ENCODE measurements at regions not wholly inside any gene's neighbourhood (a gene's known extent, or its start where the extent isn't known, plus 50 kb on each side); places are given as distances from the start of the nearest gene placed in this dataset.
"Not testable (repeated sequence)": the region's sequence is repeated elsewhere in the genome, so short reads cannot be mapped to it uniquely, and the experiment has no call there.

DNA sequence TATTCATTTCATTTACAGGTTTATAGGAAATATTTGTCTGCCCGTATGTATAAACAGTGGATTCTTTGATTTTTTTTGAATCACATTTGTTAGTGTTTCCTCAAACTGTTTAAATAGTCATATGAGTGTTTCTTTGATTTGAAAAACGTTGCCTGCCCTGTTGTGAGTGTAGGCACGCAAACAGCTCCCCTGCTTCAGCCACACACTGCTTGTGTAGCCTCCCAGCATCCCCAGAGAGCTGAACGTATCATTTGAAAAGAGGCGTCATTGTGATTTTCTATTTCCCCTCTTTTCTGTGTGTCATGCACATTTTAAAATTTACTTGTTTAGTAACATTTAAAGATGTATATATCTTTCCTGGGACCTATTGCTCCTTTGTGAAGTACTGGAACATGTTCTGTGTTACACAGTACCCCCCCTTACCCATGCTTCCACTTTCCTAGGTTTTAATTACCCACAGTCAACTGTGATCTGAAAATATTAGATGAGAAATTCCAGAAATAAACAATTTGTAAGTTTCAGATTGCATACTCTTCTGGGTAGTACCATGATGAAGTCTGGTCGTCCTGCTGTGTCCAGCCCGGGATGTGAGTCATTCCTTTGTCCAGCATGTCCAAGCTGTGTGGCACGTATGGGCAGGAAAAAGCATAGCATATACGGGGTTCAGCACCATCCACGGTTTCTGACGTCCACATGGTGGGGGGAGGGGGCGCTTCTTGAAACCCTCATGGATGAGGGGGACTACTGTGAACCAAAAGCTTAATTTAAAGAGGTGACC is 78.7 kb downstream of the NPIPB11 start:
- CTCF ChIA-PET; H3K9me3 ChIP-seq (ENCODE audit: control extremely low read depth in 1 of 5, control insufficient read depth in 4 of 5, insufficient read depth in 2 of 5, low read depth in 1 of 5, low read length in 4 of 5); DNase-seq; H3K27me3 ChIP-seq (replicated peaks in 2 of 5; ENCODE audit: control insufficient read depth in 4 of 5, insufficient read depth in 5 of 5, low read length in 4 of 5); H3K4me3 ChIP-seq (ENCODE audit: control insufficient read depth in 1 of 7, extremely low read depth in 1 of 7, insufficient read depth in 4 of 7, low read depth in 2 of 7, low read length in 6 of 7); H3K4me1 ChIP-seq (ENCODE audit: control extremely low read depth in 1 of 4, control insufficient read depth in 4 of 4, insufficient read depth in 4 of 4, low read length in 3 of 4); H3K36me3 ChIP-seq (ENCODE audit: control insufficient read depth in 4 of 4, insufficient read depth in 4 of 4, low read length in 3 of 4); H3K27ac ChIP-seq (ENCODE audit: insufficient read depth in 1 of 2, low read depth in 1 of 2, low read length in 2 of 2, poor library complexity in 1 of 2, severe bottlenecking in 2 of 2); POLR2A ChIA-PET: not testable (repeated sequence)
- 100% methylated on average over 3 of the region's 12 CpGs for WGBS (ENCODE audit: insufficient coverage)

DNA sequence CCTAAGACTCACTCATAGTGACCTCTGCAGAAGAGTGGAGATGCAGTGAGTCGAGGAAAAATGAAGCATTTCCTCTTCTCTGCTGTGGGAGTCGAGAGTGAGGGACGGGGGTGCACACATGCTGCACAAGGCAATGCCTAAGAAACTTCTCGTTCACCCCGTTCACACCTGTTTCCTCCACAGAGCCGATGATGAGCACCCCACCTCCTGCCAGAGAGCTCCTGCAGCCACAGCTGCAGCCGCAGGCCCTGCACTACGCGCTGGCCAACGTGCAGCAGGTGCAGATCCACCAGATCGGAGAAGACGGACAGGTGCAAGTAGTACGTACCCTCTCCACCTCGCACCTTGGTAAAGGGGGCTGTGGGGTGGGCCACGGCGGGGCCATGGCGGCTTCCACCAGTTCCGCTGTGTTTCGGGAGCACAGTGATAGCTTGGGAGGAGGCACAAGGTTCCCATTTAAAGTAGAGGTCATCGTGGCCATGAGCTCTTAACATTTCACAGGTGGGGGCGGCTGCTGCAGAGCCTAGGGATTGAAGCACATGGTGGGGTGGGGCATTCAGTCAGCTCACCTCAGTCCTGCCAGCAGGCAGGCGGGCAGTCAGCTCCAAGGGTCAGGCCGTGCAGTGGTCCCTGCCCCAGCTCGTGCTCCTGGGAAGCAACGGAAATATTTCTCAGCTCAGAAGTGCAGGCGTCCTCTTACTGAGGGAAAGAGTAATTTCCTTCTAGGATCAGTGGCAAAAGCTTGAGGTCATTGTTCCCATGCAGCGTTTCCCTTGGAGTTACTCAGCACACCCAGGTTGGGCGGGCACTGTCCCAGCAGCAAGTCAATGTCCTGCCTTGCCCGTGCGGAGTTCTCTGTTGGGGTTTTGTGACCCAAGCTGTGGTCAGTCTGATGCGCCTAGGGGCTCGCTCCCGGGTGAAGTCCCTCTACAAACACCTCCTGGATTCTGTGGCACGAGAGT is 80.1 kb downstream of the NPIPB11 start:
- DNase-seq; H3K4me3 ChIP-seq (ENCODE audit: control insufficient read depth in 1 of 7, extremely low read depth in 1 of 7, insufficient read depth in 4 of 7, low read depth in 2 of 7, low read length in 6 of 7); POLR2A ChIA-PET; H3K27me3 ChIP-seq (replicated peaks in 2 of 5; ENCODE audit: control insufficient read depth in 4 of 5, insufficient read depth in 5 of 5, low read length in 4 of 5); H3K9me3 ChIP-seq (ENCODE audit: control extremely low read depth in 1 of 5, control insufficient read depth in 4 of 5, insufficient read depth in 2 of 5, low read depth in 1 of 5, low read length in 4 of 5); CTCF ChIA-PET; H3K27ac ChIP-seq (ENCODE audit: insufficient read depth in 1 of 2, low read depth in 1 of 2, low read length in 2 of 2, poor library complexity in 1 of 2, severe bottlenecking in 2 of 2); H3K4me1 ChIP-seq (ENCODE audit: control extremely low read depth in 1 of 4, control insufficient read depth in 4 of 4, insufficient read depth in 4 of 4, low read length in 3 of 4); H3K36me3 ChIP-seq (ENCODE audit: control insufficient read depth in 4 of 4, insufficient read depth in 4 of 4, low read length in 3 of 4): not testable (repeated sequence)
- 95% methylated on average over 6 of the region's 34 CpGs for WGBS (ENCODE audit: insufficient coverage)

DNA sequence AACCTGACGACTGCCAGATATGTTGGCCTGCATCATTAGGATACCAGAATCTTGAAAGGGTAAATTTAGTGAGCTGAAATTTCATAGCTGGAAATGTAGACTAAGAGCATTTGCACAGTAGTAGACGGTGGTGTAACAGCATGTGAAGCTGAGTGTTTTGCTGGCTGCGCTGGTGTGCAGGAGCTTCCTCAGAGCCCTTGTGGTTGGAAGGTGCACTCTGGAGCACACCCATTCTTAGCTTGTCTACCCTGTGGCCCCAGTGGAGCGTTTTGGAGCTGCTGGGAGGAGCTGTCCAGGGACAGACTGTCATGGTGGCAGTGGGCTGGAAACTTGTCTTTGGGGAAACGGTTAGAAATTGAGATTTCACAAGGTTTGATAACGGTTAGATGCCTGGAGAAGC is 82.8 kb downstream of the NPIPB11 start:
- 92% methylated on average over 5 of the region's 6 CpGs for WGBS (ENCODE audit: insufficient coverage)
- CTCF ChIA-PET; H3K36me3 ChIP-seq (ENCODE audit: control insufficient read depth in 4 of 4, insufficient read depth in 4 of 4, low read length in 3 of 4); H3K4me1 ChIP-seq (ENCODE audit: control extremely low read depth in 1 of 4, control insufficient read depth in 4 of 4, insufficient read depth in 4 of 4, low read length in 3 of 4); H3K4me3 ChIP-seq (ENCODE audit: control insufficient read depth in 1 of 7, extremely low read depth in 1 of 7, insufficient read depth in 4 of 7, low read depth in 2 of 7, low read length in 6 of 7); H3K27ac ChIP-seq (ENCODE audit: insufficient read depth in 1 of 2, low read depth in 1 of 2, low read length in 2 of 2, poor library complexity in 1 of 2, severe bottlenecking in 2 of 2); POLR2A ChIA-PET; H3K9me3 ChIP-seq (ENCODE audit: control extremely low read depth in 1 of 5, control insufficient read depth in 4 of 5, insufficient read depth in 2 of 5, low read depth in 1 of 5, low read length in 4 of 5); H3K27me3 ChIP-seq (replicated peaks in 2 of 5; ENCODE audit: control insufficient read depth in 4 of 5, insufficient read depth in 5 of 5, low read length in 4 of 5); DNase-seq: not testable (repeated sequence)

DNA sequence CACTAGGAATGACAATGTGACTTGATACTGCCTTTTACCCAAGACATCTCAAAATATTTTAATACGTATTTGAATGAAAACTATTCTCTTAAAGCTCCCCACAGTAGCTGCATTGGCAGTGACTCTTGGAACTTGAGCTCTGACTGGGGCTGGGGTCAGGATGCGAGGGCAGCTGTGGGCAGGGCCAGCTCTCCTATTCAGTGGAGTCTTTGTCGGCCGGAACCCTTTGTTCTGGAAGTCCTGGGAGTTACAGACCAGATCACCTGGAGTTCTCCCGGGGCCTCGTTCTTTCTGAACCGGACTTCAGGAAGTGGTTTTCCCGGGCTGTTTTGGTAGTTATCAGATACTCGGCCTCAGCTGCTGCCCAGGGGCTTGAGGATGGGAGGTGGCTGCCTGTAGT is 84.9 kb downstream of the NPIPB11 start:
- no peak for DNase-seq
- Histone ChIP-seq H3K9me3 (ENCODE audit: control extremely low read depth in 1 of 5, control insufficient read depth in 4 of 5, insufficient read depth in 2 of 5, low read depth in 1 of 5, low read length in 4 of 5) (no peaks in the 10 kb centered on the region), H3K4me3 (ENCODE audit: control insufficient read depth in 1 of 7, extremely low read depth in 1 of 7, insufficient read depth in 4 of 7, low read depth in 2 of 7, low read length in 6 of 7) (no peak overlapping the region), H3K27ac (ENCODE audit: insufficient read depth in 1 of 2, low read depth in 1 of 2, low read length in 2 of 2, poor library complexity in 1 of 2, severe bottlenecking in 2 of 2) (no peak overlapping the region), H3K36me3 (ENCODE audit: control insufficient read depth in 4 of 4, insufficient read depth in 4 of 4, low read length in 3 of 4) (no peaks in the 10 kb centered on the region), H3K4me1 (ENCODE audit: control extremely low read depth in 1 of 4, control insufficient read depth in 4 of 4, insufficient read depth in 4 of 4, low read length in 3 of 4) (peaks cover 0 to 17% (median 10%) of the 10 kb centered on the region in 4 experiments), H3K27me3 (replicated peaks in 2 of 5; ENCODE audit: control insufficient read depth in 4 of 5, insufficient read depth in 5 of 5, low read length in 4 of 5) (no peaks in the 10 kb centered on the region)
- WGBS (ENCODE audit: insufficient coverage): 93% methylated on average over 6 of the region's 9 CpGs
- CTCF ChIA-PET: no interaction called here
- POLR2A ChIA-PET: no interaction called here

DNA sequence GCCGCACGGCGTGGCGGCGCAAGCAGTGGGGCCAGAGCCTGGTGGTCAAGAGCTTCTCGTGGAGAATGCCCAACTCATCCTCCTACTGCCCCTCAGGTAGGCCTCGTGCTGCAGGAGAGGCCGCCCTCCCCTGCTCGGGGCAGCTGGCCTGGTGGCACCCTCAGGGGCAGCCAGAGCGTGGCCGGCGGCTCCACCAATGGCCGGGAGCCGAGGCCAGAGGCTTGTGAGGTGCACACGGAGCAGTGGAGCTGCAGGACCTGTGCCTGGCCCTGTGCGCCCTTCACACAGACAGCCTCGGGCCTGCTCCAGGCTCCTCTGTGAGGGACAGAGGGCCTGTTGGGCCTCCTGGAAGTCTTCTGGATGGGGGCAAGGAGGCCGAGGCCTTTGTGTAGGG is 85.5 kb downstream of the NPIPB11 start:
- WGBS (ENCODE audit: insufficient coverage): 96% methylated on average over 16 of the region's 18 CpGs

DNA sequence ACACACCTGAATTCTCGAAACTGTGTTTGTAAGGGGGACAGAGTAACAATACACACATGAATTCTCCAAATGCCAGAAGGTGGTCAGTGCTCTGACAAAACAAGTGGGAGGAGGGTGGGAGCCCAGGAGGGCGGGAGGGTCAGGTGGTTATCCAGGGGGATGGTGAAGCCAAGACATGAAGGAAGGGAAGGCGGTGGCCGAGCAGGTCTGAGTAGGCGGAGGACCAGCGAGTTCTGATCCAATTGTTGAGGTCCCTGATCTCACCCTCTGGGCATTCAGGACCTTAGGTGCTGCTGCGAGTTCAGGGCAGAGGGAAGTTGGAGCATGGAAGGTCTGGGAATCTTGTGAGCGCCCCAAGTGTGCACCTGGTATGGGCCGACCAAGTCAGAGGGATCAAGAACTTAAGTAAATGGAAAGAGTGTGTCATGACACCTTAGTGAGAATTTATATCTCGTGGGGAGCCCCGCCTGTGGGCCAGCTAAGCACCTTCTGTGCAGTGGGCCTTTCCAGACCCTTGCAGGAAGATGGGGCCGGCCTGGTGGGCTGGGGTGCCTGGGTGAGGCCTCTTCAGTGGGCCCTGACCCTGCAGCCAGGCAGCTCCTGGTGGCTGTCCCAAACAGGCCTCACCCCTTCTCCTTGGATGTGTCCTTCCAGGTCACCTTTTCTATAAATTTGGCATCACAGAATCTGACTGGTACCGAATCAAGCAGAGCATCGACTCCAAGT is 86.1 kb downstream of the NPIPB11 start:
- Histone ChIP-seq H3K9me3 (ENCODE audit: control extremely low read depth in 1 of 5, control insufficient read depth in 4 of 5, insufficient read depth in 2 of 5, low read depth in 1 of 5, low read length in 4 of 5) (no peaks in the 10 kb centered on the region), H3K27ac (ENCODE audit: insufficient read depth in 1 of 2, low read depth in 1 of 2, low read length in 2 of 2, poor library complexity in 1 of 2, severe bottlenecking in 2 of 2) (no peak overlapping the region), H3K36me3 (ENCODE audit: control insufficient read depth in 4 of 4, insufficient read depth in 4 of 4, low read length in 3 of 4) (no peaks in the 10 kb centered on the region), H3K4me3 (ENCODE audit: control insufficient read depth in 1 of 7, extremely low read depth in 1 of 7, insufficient read depth in 4 of 7, low read depth in 2 of 7, low read length in 6 of 7) (no peak overlapping the region), H3K27me3 (replicated peaks in 2 of 5; ENCODE audit: control insufficient read depth in 4 of 5, insufficient read depth in 5 of 5, low read length in 4 of 5) (no peaks in the 10 kb centered on the region), H3K4me1 (ENCODE audit: control extremely low read depth in 1 of 4, control insufficient read depth in 4 of 4, insufficient read depth in 4 of 4, low read length in 3 of 4) (peaks cover 0 to 17% (median 10%) of the 10 kb centered on the region in 4 experiments)
- 97% methylated on average over 9 of the region's 14 CpGs for whole genome bisulfite sequencing (ENCODE audit: insufficient coverage)
- ChIA-PET POLR2A (no interaction called here), CTCF (no interaction called here)
- DNase-seq: no peak

More for the DNA sequence above, 85.5 kb downstream of the NPIPB11 start:
- Histone ChIP-seq H3K27me3 (replicated peaks in 2 of 5; ENCODE audit: control insufficient read depth in 4 of 5, insufficient read depth in 5 of 5, low read length in 4 of 5) (no peaks in the 10 kb centered on the region), H3K4me3 (ENCODE audit: control insufficient read depth in 1 of 7, extremely low read depth in 1 of 7, insufficient read depth in 4 of 7, low read depth in 2 of 7, low read length in 6 of 7) (no peak overlapping the region), H3K4me1 (ENCODE audit: control extremely low read depth in 1 of 4, control insufficient read depth in 4 of 4, insufficient read depth in 4 of 4, low read length in 3 of 4) (peaks cover 0 to 17% (median 10%) of the 10 kb centered on the region in 4 experiments), H3K27ac (ENCODE audit: insufficient read depth in 1 of 2, low read depth in 1 of 2, low read length in 2 of 2, poor library complexity in 1 of 2, severe bottlenecking in 2 of 2) (no peak overlapping the region), H3K36me3 (ENCODE audit: control insufficient read depth in 4 of 4, insufficient read depth in 4 of 4, low read length in 3 of 4) (no peaks in the 10 kb centered on the region), H3K9me3 (ENCODE audit: control extremely low read depth in 1 of 5, control insufficient read depth in 4 of 5, insufficient read depth in 2 of 5, low read depth in 1 of 5, low read length in 4 of 5) (no peaks in the 10 kb centered on the region)
- no peak for DNase-seq
- POLR2A ChIA-PET: no interaction called here
- CTCF ChIA-PET: no interaction called here

Measured in common myeloid progenitor, CD34-positive (primary cell).